Kidney glomerular epithelial cell (primary cell): ENCODE measurements at regions not wholly inside any gene's neighbourhood (a gene's known extent, or its start where the extent isn't known, plus 50 kb on each side); places are given as distances from the start of the nearest gene placed in this dataset.

Experiments used
- DNase-seq: peaks from one replicate; lab custom pipeline; 2025; lab: John Stamatoyannopoulos, UW

DNA sequence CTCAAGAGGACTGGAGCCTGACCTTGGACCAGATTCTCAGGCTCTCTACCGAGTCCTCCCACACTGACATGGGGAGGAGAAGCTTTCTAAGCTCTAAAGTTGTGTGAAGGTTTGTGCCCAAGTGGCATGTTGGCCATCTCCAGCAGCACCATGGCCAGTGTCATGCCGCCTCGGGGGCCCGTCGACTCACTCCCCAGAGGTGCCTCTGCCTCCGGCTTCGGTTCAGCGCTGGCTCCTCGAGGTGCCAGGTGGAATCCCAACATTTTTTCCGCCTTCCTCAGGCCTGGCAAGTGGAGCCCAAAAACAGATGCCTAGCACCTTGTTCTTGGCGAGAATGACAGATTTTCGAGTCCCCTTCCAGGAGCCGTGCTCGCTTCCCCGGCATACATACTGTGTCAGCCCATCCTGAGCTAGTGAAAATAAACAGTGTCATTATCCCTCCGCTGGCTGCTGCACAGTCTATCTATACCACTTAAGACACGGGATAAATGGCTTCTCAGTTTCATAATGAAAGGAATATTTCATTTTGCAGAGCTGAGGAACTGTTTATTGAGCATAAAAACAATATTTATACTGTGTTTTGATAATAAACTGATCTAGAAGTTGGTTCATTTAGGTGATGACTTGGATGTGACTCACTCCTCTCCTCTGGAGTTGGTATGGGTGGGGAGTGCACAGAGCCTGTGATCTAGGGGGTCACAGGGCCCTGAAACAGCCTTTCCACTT is 328.5 kb upstream of the TLE3 start:
- DNase-seq = no peak

- DNase-seq = no peak
Observed at GRCh38 chr15:70424937-70425411, 327.3 kb upstream of the TLE3 start.

GRCh38 chr15:70423267-70423666 is 325.6 kb upstream of the TLE3 start:
- DNase-seq = no peak

DNA sequence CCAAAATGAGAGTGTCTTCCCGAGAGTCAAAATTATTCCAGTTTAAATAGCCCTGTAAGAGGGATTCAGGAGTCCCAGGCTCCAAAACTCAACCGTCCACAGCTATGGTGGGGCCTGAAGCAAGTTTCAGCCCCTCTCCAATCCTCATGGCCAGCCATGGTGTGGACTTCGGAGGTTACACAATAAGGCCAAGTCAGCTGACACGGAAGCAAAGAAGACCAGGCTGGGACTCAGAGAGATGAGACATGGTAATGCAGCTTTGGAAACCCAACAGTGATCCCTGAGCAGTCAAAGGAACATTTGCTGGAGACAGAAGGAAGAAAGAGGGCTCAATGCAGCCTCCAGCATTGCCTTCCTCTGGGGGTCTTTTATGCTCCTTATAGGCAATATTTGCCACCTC is 324.6 kb upstream of the TLE3 start:
- DNase-seq = no peak

DNA sequence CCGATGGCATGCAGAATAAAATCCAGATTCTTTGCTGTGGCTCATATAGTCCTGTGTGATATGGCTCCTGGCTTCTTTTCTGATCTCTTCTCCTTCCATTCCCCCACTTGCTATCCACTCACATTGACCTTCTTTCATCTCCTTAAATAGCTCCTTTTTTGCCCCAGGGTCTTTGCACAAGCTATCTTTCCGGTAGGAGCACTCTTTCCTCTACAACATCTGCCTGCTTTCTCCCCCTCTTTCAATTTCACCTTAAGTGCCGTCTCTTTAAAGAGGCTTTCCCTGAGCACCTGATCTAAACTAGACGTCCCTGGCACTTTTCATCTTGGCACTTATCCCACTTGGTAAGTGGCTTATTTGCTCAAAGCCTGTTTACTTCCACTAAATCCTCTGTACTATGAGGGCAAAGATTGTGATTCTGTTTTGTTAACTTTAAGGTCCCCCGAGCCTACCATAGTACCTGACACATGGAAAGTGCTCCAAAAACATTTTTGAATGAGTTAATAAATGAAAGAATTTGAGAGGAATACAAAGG is 323.3 kb upstream of the TLE3 start:
- DNase-seq = no peak

DNA sequence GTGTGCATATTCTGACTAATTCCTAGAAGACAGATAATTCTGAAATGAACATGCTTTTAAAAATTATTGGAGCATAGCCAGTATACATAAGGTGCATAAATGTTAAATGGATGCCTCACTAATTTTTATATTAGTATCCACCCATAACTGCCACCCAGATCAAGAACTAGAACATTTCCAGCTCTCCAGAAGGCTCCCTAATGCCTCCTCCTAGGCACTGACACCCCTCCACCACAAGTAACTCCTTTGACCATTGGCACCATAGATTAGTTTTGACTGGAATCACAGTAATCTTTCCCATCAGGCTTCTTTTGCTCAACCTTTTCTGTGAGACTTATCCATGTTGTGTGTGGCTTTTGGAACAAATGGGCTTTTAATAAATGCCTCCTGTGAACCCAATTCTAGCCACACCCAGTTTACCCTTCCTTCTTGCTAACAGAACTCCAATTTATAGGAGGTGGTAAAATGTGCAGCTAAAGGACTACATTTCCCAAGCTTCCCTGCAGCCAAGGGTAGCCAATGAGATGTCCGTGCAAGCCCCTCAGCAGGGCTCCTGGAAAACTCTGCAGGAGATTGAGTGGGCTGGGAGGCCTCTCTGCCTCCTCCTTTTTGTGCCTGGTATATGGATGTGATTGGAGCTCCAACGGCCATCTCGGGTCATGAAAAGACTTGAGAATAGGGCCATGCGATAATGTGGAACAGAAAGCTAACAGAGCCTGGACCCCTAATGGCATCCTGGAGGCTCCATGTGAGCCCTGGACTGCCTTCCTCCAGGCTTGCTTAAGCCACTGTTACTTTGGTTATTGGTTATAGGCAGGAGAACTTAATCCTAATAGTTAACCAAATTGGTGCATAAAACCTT is 322.6 kb upstream of the TLE3 start:
- DNase-seq = no peak

DNA sequence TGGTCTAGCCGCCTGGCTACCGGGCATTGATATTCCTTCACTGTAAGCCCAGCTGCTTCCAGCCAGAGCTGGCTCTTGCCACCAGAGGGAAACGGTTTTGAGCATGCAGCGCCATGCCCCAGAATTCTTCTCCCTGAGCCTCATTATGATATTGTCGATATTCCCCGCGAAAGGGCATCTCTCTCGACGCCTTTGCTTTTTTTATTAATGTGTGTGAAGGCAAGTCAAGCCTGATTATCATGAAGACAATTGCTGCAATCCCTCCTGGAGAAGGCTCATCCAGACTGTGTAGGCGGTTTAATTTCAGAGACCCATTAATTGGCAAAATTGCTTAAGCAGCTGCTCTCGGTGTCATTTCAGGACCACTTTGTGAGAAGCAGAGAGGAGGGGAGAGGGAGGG is 321.2 kb upstream of the TLE3 start:
- DNase-seq = no peak

GRCh38 chr15:70417535-70417934 is 319.8 kb upstream of the TLE3 start:
- DNase-seq = no peak

DNA sequence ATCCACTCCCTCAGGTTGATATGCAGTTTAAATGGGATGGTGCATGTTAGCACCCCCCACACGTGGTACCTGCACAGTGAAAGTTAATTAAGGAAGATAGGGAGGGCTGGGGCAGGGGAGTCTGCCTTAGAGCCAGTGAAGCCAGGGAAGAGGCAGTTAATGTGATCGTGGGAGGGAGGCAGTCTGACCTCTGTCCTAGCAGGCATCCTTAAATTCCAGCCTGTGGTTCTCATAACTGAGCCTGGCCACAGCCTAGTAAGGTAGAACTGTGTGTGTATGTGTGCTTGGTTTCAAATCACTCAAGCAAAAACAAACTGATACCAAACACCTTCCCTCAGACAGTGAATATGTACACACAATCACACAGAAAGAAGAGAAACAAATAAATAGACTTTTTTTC is 319.1 kb upstream of the TLE3 start:
- DNase-seq = peak; percentile 77

- DNase-seq = no peak
Observed at GRCh38 chr15:70415398-70415797, 317.7 kb upstream of the TLE3 start.

DNA sequence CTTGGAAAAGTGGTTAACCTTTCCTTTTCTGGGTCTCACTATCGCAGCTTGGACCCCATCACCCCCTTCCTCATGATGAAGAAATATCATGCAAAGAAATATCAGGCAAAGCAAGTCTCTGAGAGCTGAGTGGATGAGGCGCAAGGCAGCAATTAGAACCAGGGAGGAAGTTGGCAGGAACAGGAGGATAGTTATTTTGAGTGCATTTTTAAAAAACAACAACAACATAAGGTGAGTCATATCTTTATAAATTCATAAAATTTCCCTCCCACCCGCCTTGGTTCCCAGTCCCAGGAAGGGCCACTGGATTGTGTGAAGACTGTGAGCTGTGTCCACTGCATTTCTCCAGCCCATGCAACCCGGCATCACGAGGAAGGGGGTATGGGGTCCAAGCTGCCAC is 316.9 kb upstream of the TLE3 start:
- DNase-seq = no peak

DNA sequence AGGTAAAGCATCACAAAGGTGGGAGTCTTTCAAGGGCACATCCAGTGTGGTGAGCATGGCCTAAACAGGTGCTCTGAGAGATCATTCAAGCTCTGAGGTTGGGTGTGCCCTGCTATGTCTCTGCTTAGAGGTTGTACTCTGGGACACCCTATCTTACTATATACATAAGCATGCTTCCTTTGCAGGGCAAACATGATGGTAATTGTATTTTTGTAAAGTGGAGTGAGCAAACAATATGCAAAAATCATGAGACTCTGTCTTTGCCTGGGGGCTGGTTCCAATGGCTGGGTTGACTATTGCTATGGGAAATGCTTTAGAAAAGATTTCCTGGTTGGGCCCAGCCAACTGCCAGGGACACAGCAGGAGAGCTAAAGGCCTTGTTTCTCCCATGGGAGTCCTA is 315.1 kb upstream of the TLE3 start:
- DNase-seq = no peak

DNA sequence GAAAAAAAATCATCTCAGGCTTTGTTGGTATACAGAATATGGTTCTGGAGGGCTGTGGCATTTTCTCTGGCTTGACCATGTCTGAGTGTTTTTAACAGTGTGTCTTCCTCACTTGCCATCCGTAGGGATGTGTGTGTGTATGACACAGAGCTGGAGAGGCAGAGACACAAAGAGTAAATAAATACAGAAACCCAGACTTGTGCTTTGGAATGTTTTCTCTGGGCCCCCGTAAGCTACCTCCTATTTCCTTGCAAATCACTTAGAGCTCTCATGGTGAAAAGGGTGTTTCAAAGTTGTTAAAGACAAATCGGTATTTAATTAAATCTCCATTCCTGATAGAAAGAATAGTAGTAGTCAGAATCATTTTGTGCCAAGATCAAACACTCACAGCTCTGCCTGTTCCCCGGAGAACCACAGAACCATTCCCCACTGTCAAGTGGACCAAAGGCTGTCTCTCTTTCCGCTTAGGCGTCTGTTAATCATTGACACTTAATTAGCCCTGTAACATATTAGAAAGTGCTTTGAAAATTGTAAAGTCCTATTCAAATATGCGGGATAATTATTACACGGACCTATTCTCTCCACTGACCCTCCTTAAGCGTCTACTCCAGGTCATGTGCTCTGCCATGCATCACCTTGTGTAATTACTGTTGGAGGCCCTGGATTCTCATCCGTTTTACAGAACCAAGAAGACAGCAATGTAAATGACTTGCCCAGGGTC is 313.6 kb upstream of the TLE3 start:
- DNase-seq = peak; percentile 16

DNA sequence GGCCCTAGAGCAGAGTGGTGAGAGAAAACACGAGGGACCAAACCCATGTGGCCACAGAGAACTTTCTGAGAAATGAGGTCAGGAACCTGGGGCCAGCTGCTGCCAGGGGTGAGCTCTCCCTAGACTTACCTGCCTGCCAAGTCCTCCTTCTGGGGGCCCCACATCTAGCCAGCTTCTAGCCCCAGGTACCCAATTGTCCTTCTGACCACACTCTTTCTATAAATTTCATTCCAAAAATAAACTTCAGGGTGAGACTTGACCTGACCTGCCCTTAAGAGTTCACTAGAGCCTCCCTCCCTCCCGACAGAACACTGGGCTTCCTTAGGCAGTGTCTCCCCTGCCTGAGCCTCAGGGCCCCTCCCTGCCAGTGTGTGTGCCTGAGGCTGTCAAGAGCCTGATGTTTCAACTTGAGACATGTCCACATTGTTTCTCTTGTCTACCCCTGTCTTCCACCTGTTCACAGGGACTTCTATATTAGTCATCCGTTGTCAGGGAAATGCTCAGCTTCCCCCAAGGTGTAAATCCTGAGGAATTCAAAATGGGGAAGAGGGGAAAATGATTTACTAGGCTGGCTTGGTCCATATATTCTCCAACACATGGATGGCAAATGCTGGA is 312.8 kb upstream of the TLE3 start:
- no peak for DNase-seq

DNA sequence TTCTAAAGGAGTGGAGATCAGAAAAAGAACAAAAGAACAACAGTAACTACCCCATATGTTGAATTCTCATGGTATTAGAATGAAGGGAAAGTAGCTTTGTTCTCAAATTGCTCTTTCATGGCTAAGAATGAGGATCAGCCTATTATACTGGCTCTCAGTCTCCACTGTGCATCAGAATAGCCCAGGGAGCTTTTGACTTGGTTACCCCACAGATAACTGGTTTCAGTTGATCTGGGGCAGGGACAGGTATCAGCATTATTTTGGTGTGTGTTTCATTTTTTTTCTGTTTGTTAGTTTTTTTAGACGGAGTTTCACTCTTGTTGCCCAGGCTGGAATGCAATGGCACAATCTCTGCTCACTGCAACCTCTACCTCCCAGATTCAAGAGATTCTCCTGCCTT is 311.7 kb upstream of the TLE3 start:
- no peak for DNase-seq

- DNase-seq = no peak
Observed at GRCh38 chr15:70407955-70408354, 310.2 kb upstream of the TLE3 start.

GRCh38 chr15:70407336-70407670 is 309.6 kb upstream of the TLE3 start:
- no peak for DNase-seq

- DNase-seq = no peak
Observed at GRCh38 chr15:70406617-70407335, 309.1 kb upstream of the TLE3 start.

DNA sequence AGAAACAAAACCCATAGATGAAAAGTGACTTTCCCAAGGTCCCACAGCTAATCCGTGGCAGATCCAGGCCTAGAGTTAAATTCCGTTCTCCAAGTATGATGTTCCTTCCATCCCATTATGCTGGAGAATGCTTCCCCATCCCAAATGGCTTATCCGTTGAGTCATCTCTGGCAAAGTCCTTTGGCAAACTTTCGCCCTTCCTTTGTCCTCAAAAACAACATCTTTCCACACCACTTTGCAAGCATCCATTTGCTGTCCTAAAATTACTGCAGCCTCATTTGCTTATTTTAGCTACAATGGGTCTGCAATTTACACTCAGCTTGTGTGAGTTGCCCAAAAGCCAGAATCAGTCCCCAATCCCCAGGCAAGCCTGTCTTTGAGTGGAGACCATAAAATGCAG is 304.0 kb upstream of the TLE3 start:
- no peak for DNase-seq

- DNase-seq = no peak
Observed at GRCh38 chr15:70400766-70401541, 303.2 kb upstream of the TLE3 start.

DNA sequence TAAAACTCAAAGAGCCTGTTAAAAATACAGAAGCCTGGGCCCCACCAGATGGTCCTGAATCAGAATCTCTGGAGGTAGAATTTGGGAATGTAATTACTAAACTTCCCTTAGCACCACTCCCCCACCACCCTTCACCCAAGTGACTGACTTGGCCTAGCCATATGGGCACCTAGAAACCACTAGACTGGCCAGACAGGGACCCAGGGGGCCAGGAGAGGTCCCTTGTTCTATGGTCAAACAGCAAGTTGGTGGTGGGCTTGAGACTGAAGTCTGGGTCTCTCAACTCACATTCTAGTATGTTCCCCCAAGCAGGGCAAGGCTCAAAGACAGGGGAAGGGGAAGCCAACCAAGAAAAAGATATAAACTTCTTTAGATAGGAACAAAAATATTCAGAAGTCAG is 301.5 kb upstream of the TLE3 start:
- DNase-seq = no peak
